ENCODE measurements at regions not wholly inside any gene's neighbourhood (a gene's known extent, or its start where the extent isn't known, plus 50 kb on each side); places are given as distances from the start of the nearest gene placed in this dataset.

GRCh38 chr7:19377611-19378344 lies 232.6 kb upstream of the FERD3L start:
- Histone ChIP-seq H3K4me3 (no peak overlapping the region), H3K27me3 (replicated peaks in 1 of 7) (no peaks in the 10 kb centered on the region), H3K9me3 (peaks cover 0 to 6% (median 0%) of the 10 kb centered on the region in 8 donors), H3K27ac (no peak overlapping the region), H3K4me1 (no peaks in the 10 kb centered on the region), H3K36me3 (no peaks in the 10 kb centered on the region)
- DNase-seq = no peak
- WGBS, 5 donors = 74 to 83% (median 76%) methylated on average over 9 of the region's 9 CpGs
- no peak for TF ChIP-seq CTCF (IDR thresholded peaks at IDR 0.05 in 8 of 11, conservative IDR thresholded peaks at IDR 0.05 in 3 of 11)
- TF ChIP-seq POLR2AphosphoS5 (IDR thresholded peaks at IDR 0.05) = no peak
- no peak for TF ChIP-seq POLR2A (IDR thresholded peaks at IDR 0.05)
- intact Hi-C loops (cut with DNase I; ENCODE audit: low total_unique reads) = no loop called here

- H3K4me1 ChIP-seq = no peaks in the 10 kb centered on the region
- H3K36me3 ChIP-seq = no peaks in the 10 kb centered on the region
- intact Hi-C loops (cut with DNase I; ENCODE audit: low total_unique reads) = no loop called here
- H3K9me3 ChIP-seq = peaks cover 0 to 6% (median 0%) of the 10 kb centered on the region in 8 donors
- no peak overlapping the region for H3K4me3 ChIP-seq
- DNase-seq = no peak
- H3K27me3 ChIP-seq (replicated peaks in 1 of 7) = no peaks in the 10 kb centered on the region
- TF ChIP-seq POLR2AphosphoS5 (IDR thresholded peaks at IDR 0.05) (no peak), CTCF (IDR thresholded peaks at IDR 0.05 in 8 of 11, conservative IDR thresholded peaks at IDR 0.05 in 3 of 11) (no peak), POLR2A (IDR thresholded peaks at IDR 0.05) (no peak)
- 22 to 33% (median 31%) methylated on average over 3 of the region's 3 CpGs for WGBS, 5 donors
- no peak overlapping the region for H3K27ac ChIP-seq
Measured at GRCh38 chr7:19376538-19376937, 231.3 kb upstream of the FERD3L start.

- Histone ChIP-seq H3K27ac (no peak overlapping the region), H3K27me3 (replicated peaks in 1 of 7) (no peaks in the 10 kb centered on the region), H3K36me3 (no peaks in the 10 kb centered on the region), H3K4me3 (no peak overlapping the region), H3K9me3 (peaks cover 0 to 6% (median 0%) of the 10 kb centered on the region in 8 donors), H3K4me1 (no peaks in the 10 kb centered on the region)
- no peak for TF ChIP-seq CTCF (IDR thresholded peaks at IDR 0.05 in 8 of 11, conservative IDR thresholded peaks at IDR 0.05 in 3 of 11)
- no peak for TF ChIP-seq POLR2A (IDR thresholded peaks at IDR 0.05)
- no peak for TF ChIP-seq POLR2AphosphoS5 (IDR thresholded peaks at IDR 0.05)
- WGBS, 5 donors = 53 to 82% (median 72%) methylated on average over 1 of the region's 1 CpG
- intact Hi-C loops (cut with DNase I; ENCODE audit: low total_unique reads) = no loop called here
- DNase-seq = no peak
Measured at GRCh38 chr7:19375976-19376375, 230.8 kb upstream of the FERD3L start.

GRCh38 chr7:19373334-19373733 lies 228.1 kb upstream of the FERD3L start:
- DNase-seq = no peak
- peaks cover 0 to 6% (median 0%) of the 10 kb centered on the region in 8 donors for H3K9me3 ChIP-seq
- no peak for TF ChIP-seq POLR2AphosphoS5 (IDR thresholded peaks at IDR 0.05)
- no peak for TF ChIP-seq POLR2A (IDR thresholded peaks at IDR 0.05)
- TF ChIP-seq CTCF (IDR thresholded peaks at IDR 0.05 in 8 of 11, conservative IDR thresholded peaks at IDR 0.05 in 3 of 11) = no peak
- no peak overlapping the region for H3K4me3 ChIP-seq
- H3K27me3 ChIP-seq (replicated peaks in 1 of 7) = no peaks in the 10 kb centered on the region
- WGBS, 5 donors = 63 to 80% (median 77%) methylated on average over 2 of the region's 2 CpGs
- no peak overlapping the region for H3K27ac ChIP-seq
- H3K36me3 ChIP-seq = no peaks in the 10 kb centered on the region
- intact Hi-C loops (cut with DNase I; ENCODE audit: low total_unique reads) = no loop called here
- no peaks in the 10 kb centered on the region for H3K4me1 ChIP-seq
